ENCODE measurements at regions not wholly inside any gene's neighbourhood (a gene's known extent, or its start where the extent isn't known, plus 50 kb on each side); places are given as distances from the start of the nearest gene placed in this dataset.

- H3K36me3 ChIP-seq = no peaks in the 10 kb centered on the region
- DNase-seq = no peak
- H3K27ac ChIP-seq = no peak overlapping the region
- H3K27me3 ChIP-seq (ENCODE audit: low read depth) = no peaks in the 10 kb centered on the region
- H3K9me3 ChIP-seq = no peaks in the 10 kb centered on the region
- no peak overlapping the region for H3K4me3 ChIP-seq
- no peak for TF ChIP-seq CTCF (IDR thresholded peaks at IDR 0.05)
- intact Hi-C loops (cut with DNase I) = no loop called here
- H3K4me1 ChIP-seq = no peaks in the 10 kb centered on the region
- no peak for ATAC-seq
Measured at GRCh38 chr4:156248917-156249316, 295.3 kb upstream of the CTSO start.

GRCh38 chr4:156247470-156247869 is 293.8 kb upstream of the CTSO start:
- TF ChIP-seq CTCF (IDR thresholded peaks at IDR 0.05) = no peak
- Histone ChIP-seq H3K4me3 (no peak overlapping the region), H3K36me3 (no peaks in the 10 kb centered on the region), H3K27ac (no peak overlapping the region), H3K9me3 (no peaks in the 10 kb centered on the region), H3K27me3 (ENCODE audit: low read depth) (no peaks in the 10 kb centered on the region), H3K4me1 (no peaks in the 10 kb centered on the region)
- intact Hi-C loops (cut with DNase I) = no loop called here
- no peak for ATAC-seq
- DNase-seq = no peak

DNA sequence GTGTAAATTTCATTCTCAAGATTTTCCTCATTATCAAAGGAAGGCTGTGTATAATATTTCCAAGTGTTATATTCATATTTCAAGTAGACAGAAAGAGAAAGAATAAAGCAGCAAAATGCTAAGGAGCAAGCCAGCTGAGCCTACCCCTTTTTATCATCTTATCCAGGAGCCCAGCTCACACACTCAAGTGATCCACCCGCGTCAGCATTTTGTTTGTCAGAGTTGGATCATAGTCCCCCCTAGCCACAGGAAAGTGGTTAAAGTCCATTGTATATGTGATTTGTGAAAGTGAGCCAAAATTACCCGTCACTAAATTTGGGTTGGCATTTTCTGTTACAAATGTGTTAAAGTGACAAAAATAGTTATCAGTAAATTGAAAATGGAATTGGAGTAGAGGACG is 289.3 kb upstream of the CTSO start:
- no peaks in the 10 kb centered on the region for H3K4me1 ChIP-seq
- TF ChIP-seq CTCF (IDR thresholded peaks at IDR 0.05) = no peak
- no peaks in the 10 kb centered on the region for H3K27me3 ChIP-seq (ENCODE audit: low read depth)
- no peaks in the 10 kb centered on the region for H3K36me3 ChIP-seq
- no peak overlapping the region for H3K4me3 ChIP-seq
- no peaks in the 10 kb centered on the region for H3K9me3 ChIP-seq
- intact Hi-C loops (cut with DNase I) = no loop called here
- DNase-seq = no peak
- H3K27ac ChIP-seq = no peak overlapping the region
- ATAC-seq = no peak

DNA sequence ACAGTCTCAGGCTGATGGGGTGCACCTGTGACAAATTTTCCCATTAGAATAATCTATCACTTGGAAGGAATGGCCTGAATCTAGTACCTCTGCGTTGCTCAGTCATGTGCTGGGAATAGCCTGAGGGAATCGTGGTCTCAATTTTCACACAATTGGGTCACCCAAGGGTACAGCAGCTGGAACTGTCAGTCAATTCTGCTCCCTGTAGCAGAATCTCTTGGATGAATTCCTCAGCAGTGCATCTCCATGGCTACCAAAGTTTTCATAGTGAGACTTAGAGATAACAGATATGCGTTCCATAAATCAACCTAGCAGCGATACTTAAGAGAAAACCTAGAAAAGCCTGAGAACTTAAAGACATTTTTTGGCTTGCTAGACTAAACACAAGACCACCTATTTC is 288.7 kb upstream of the CTSO start:
- Histone ChIP-seq H3K27ac (no peak overlapping the region), H3K36me3 (no peaks in the 10 kb centered on the region), H3K4me1 (no peaks in the 10 kb centered on the region), H3K9me3 (no peaks in the 10 kb centered on the region), H3K27me3 (ENCODE audit: low read depth) (no peaks in the 10 kb centered on the region), H3K4me3 (no peak overlapping the region)
- intact Hi-C loops (cut with DNase I) = no loop called here
- DNase-seq (no peak), ATAC-seq (no peak)
- TF ChIP-seq CTCF (IDR thresholded peaks at IDR 0.05) = no peak

DNA sequence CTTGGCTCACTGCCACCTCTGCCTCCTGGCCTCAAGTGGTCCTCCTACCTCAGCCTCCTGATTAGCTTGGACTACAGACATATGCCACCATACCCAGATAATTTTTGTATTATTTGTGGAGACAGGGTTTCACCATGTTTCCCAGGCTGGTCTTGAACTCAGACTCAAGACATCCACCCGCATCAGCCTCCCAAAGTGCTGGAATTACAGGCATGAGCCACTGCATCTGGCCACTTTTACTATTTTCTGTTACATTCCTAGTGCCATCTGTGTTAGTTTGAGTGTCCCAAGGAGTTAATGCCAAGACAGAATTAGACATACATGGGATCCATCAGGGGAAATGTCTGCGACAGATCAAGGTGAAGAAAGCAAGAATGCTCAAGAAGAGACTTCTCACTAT is 288.2 kb upstream of the CTSO start:
- H3K27me3 ChIP-seq (ENCODE audit: low read depth) = no peaks in the 10 kb centered on the region
- H3K36me3 ChIP-seq = no peaks in the 10 kb centered on the region
- no peak overlapping the region for H3K4me3 ChIP-seq
- intact Hi-C loops (cut with DNase I) = no loop called here
- no peak overlapping the region for H3K27ac ChIP-seq
- no peaks in the 10 kb centered on the region for H3K4me1 ChIP-seq
- no peak for DNase-seq
- TF ChIP-seq CTCF (IDR thresholded peaks at IDR 0.05) = no peak
- H3K9me3 ChIP-seq = no peaks in the 10 kb centered on the region
- ATAC-seq = no peak

DNA sequence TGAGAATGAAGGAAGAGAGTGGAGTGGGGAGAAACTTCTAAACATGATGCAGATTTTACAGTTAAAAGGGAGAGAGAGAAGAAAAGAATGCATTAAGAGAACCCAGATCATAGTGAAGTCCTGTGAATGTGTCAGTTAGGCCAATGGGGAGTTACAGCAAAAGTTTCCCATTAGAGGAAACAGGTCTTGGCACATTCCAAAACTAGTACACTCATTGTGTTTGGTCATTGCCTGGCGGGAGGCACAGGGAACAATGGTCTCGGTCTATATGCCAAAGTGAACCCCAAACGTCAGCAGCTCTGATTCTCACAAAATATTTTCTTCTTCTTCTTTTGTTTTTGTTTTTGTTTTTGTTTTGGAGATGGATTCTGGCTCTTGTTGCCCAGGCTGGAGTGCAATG is 284.5 kb upstream of the CTSO start:
- H3K36me3 ChIP-seq = no peaks in the 10 kb centered on the region
- H3K27me3 ChIP-seq (ENCODE audit: low read depth) = no peaks in the 10 kb centered on the region
- H3K9me3 ChIP-seq = no peaks in the 10 kb centered on the region
- no peak overlapping the region for H3K4me3 ChIP-seq
- DNase-seq = no peak
- no peak for ATAC-seq
- intact Hi-C loops (cut with DNase I) = no loop called here
- no peak overlapping the region for H3K27ac ChIP-seq
- no peak for TF ChIP-seq CTCF (IDR thresholded peaks at IDR 0.05)
- no peaks in the 10 kb centered on the region for H3K4me1 ChIP-seq
